NCI-H1048 (cell line): ENCODE measurements at regions not wholly inside any gene's neighbourhood (a gene's known extent, or its start where the extent isn't known, plus 50 kb on each side); places are given as distances from the start of the nearest gene placed in this dataset.

Experiments used
- DNase-seq: peaks from one replicate; lab custom pipeline; 2025; lab: John Stamatoyannopoulos, UW

GRCh38 chr2:220434385-220434784 lies 807.0 kb downstream of the SLC4A3 start:
- no peak for DNase-seq

- DNase-seq, result no peak
Observed at GRCh38 chr2:220437938-220438337, 810.5 kb downstream of the SLC4A3 start.

- no peak for DNase-seq
Observed at GRCh38 chr2:220440731-220441130, 813.3 kb downstream of the SLC4A3 start.

- DNase-seq, result no peak
Observed at GRCh38 chr2:220441404-220441803, 814.0 kb downstream of the SLC4A3 start.

GRCh38 chr2:220442012-220442411 lies 814.6 kb downstream of the SLC4A3 start:
- no peak for DNase-seq

- no peak for DNase-seq
Observed at GRCh38 chr2:220445429-220446105, 818.1 kb downstream of the SLC4A3 start.

- DNase-seq, result no peak
Observed at GRCh38 chr2:220446106-220446712, 818.8 kb downstream of the SLC4A3 start.

GRCh38 chr2:220450846-220451245 lies 823.4 kb downstream of the SLC4A3 start:
- DNase-seq, result no peak

GRCh38 chr2:220451438-220451837 lies 824.0 kb downstream of the SLC4A3 start:
- no peak for DNase-seq

- no peak for DNase-seq
Observed at GRCh38 chr2:220452561-220452960, 825.1 kb downstream of the SLC4A3 start.

GRCh38 chr2:220455351-220455990 lies 828.0 kb downstream of the SLC4A3 start:
- no peak for DNase-seq

- DNase-seq, result no peak
Observed at GRCh38 chr2:220458051-220458450, 830.6 kb downstream of the SLC4A3 start.

- no peak for DNase-seq
Observed at GRCh38 chr2:220460257-220460985, 833.0 kb downstream of the SLC4A3 start.

GRCh38 chr2:220463876-220464275 lies 836.4 kb downstream of the SLC4A3 start:
- DNase-seq, result no peak

GRCh38 chr2:220465700-220466099 lies 838.3 kb downstream of the SLC4A3 start:
- no peak for DNase-seq

- no peak for DNase-seq
Observed at GRCh38 chr2:220466251-220466691, 838.8 kb downstream of the SLC4A3 start.

GRCh38 chr2:220469201-220469600 lies 841.8 kb downstream of the SLC4A3 start:
- DNase-seq, result no peak

GRCh38 chr2:220473611-220474010 lies 846.2 kb downstream of the SLC4A3 start:
- no peak for DNase-seq

- DNase-seq, result no peak
Observed at GRCh38 chr2:220476877-220477276, 849.4 kb downstream of the SLC4A3 start.

- DNase-seq, result no peak
Observed at GRCh38 chr2:220478305-220479058, 851.1 kb downstream of the SLC4A3 start.

GRCh38 chr2:220482716-220483115 lies 855.3 kb downstream of the SLC4A3 start:
- DNase-seq, result no peak

GRCh38 chr2:220489121-220489520 lies 861.7 kb downstream of the SLC4A3 start:
- DNase-seq, result no peak
